ENCODE measurements at regions not wholly inside any gene's neighbourhood (a gene's known extent, or its start where the extent isn't known, plus 50 kb on each side); places are given as distances from the start of the nearest gene placed in this dataset.

GRCh38 chr6:163814494-163815364, 400.2 kb downstream of the QKI start:
- no peaks in the 10 kb centered on the region for H3K36me3 ChIP-seq (replicated peaks)
- peak; percentile 28 for TF ChIP-seq CTCF (IDR thresholded peaks at IDR 0.05; ENCODE audit: low read depth, low read length, missing control alignments)
- H3K27ac ChIP-seq, result no peak overlapping the region
- in situ Hi-C loops (cut with HindIII; ENCODE audit: low pct_ligation_motif_present, low sequenced_read_pairs), result no loop called here
- H3K27me3 ChIP-seq (replicated peaks), result no peaks in the 10 kb centered on the region
- peak; percentile 77 for DNase-seq
- H3K4me3 ChIP-seq (ENCODE audit: low read depth, low read length), result no peak overlapping the region

GRCh38 chr6:163813979-163814493, 399.5 kb downstream of the QKI start:
- DNase-seq, result no peak

GRCh38 chr6:163811317-163811716, 396.8 kb downstream of the QKI start:
- Histone ChIP-seq H3K27ac (no peak overlapping the region), H3K4me3 (ENCODE audit: low read depth, low read length) (no peak overlapping the region), H3K36me3 (replicated peaks) (no peaks in the 10 kb centered on the region), H3K27me3 (replicated peaks) (no peaks in the 10 kb centered on the region)
- no peak for DNase-seq
- in situ Hi-C loops (cut with HindIII; ENCODE audit: low pct_ligation_motif_present, low sequenced_read_pairs), result no loop called here
- no peak for TF ChIP-seq CTCF (IDR thresholded peaks at IDR 0.05; ENCODE audit: low read depth, low read length, missing control alignments)

More at GRCh38 chr6:163813979-163814493, 399.5 kb downstream of the QKI start:
- in situ Hi-C loops (cut with HindIII; ENCODE audit: low pct_ligation_motif_present, low sequenced_read_pairs), result no loop called here
- no peak overlapping the region for H3K4me3 ChIP-seq (ENCODE audit: low read depth, low read length)
- no peaks in the 10 kb centered on the region for H3K27me3 ChIP-seq (replicated peaks)
- H3K36me3 ChIP-seq (replicated peaks), result no peaks in the 10 kb centered on the region
- TF ChIP-seq CTCF (IDR thresholded peaks at IDR 0.05; ENCODE audit: low read depth, low read length, missing control alignments), result no peak
- H3K27ac ChIP-seq, result no peak overlapping the region

- DNase-seq, result no peak
- Histone ChIP-seq H3K27me3 (replicated peaks) (no peaks in the 10 kb centered on the region), H3K4me3 (ENCODE audit: low read depth, low read length) (no peak overlapping the region), H3K36me3 (replicated peaks) (no peaks in the 10 kb centered on the region), H3K27ac (no peak overlapping the region)
- TF ChIP-seq CTCF (IDR thresholded peaks at IDR 0.05; ENCODE audit: low read depth, low read length, missing control alignments), result no peak
- in situ Hi-C loops (cut with HindIII; ENCODE audit: low pct_ligation_motif_present, low sequenced_read_pairs), result no loop called here
Measured at GRCh38 chr6:163809364-163809763, 394.8 kb downstream of the QKI start.

GRCh38 chr6:163808871-163809270, 394.4 kb downstream of the QKI start:
- Histone ChIP-seq H3K36me3 (replicated peaks) (no peaks in the 10 kb centered on the region), H3K27me3 (replicated peaks) (no peaks in the 10 kb centered on the region), H3K4me3 (ENCODE audit: low read depth, low read length) (no peak overlapping the region), H3K27ac (no peak overlapping the region)
- TF ChIP-seq CTCF (IDR thresholded peaks at IDR 0.05; ENCODE audit: low read depth, low read length, missing control alignments), result no peak
- in situ Hi-C loops (cut with HindIII; ENCODE audit: low pct_ligation_motif_present, low sequenced_read_pairs), result no loop called here
- DNase-seq, result no peak

All from brain microvascular endothelial cell (primary cell).